Endothelial cell (in vitro differentiated cells): ENCODE measurements at regions not wholly inside any gene's neighbourhood (a gene's known extent, or its start where the extent isn't known, plus 50 kb on each side); places are given as distances from the start of the nearest gene placed in this dataset.

ENCODE experiments used
- DNase-seq: peaks from one replicate; pipeline ENCODE4 v3.0.0; 2021; ENCODE audit warnings: low spot score
- H3K27ac Mint-ChIP-seq: one replicate; pipeline ENCODE4 v1.8.0; 2021; ENCODE audit warnings: mixed read lengths, inconsistent platforms; ENCODE audit not compliant: unreplicated experiment
- H3K27me3 Mint-ChIP-seq: one replicate; pipeline ENCODE4 v1.8.0; 2021; ENCODE audit warnings: mild to moderate bottlenecking, moderate library complexity, mixed read lengths, inconsistent platforms; ENCODE audit not compliant: unreplicated experiment
- H3K36me3 Mint-ChIP-seq: one replicate; pipeline ENCODE4 v1.8.0; 2021; ENCODE audit warnings: mild to moderate bottlenecking, low read depth, mixed read lengths, inconsistent platforms; ENCODE audit not compliant: unreplicated experiment
- H3K4me1 Mint-ChIP-seq: one replicate; pipeline ENCODE4 v1.8.0; 2021; ENCODE audit warnings: mild to moderate bottlenecking, mixed read lengths, inconsistent platforms; ENCODE audit not compliant: unreplicated experiment
- H3K4me3 Mint-ChIP-seq: one replicate; pipeline ENCODE4 v1.8.0; 2021; ENCODE audit warnings: mild to moderate bottlenecking, mixed read lengths, inconsistent platforms; ENCODE audit not compliant: unreplicated experiment
- H3K9me3 Mint-ChIP-seq: one replicate; pipeline ENCODE4 v1.8.0; 2021; ENCODE audit warnings: mixed read lengths, inconsistent platforms; ENCODE audit not compliant: unreplicated experiment
- TF ChIP-seq, protein P1 (sequence below): fragments of 200-600 bp; sonication (generic); IDR thresholded peaks from one replicate; pipeline ENCODE4 v1.5.0; 2021; ENCODE audit warnings: antibody characterized with exemption; ENCODE audit not compliant: unreplicated experiment

DNA sequence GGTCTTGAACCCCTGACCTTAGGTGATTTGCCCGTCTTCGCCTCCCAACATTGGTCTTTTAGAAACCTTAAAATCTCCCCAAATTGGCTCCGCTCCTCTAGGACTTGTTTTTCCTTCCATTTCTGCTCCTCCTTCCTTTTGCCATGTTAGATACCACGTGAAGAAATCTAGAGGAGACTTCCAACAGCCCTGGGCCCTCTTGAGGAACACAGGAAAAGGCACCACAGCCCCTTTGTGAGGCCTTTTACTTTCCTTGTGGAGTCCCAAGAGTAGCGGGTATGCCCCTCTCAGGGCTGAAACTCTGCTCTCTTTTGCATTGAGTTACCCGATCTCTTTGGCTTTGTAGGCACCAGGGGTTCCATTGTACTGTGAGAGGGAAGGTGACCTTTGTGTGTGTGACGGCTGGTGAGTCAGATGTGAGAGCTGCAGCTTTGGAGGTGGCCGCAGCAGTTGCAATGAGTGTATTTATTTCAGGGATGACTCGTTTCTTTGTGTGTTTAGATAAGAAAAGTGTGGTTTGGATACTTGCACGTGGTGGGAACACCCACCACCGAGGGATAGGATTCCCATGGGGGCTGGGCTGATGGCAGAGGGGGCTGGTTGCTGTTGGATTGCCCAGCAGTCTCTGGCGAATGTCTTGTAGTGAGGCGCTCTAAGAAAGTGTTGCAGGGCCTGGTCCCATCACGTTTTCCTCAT is 218.4 kb upstream of the HS6ST1 start:
- H3K9me3 Mint-ChIP-seq = no peaks in the 10 kb centered on the region
- TF ChIP-seq, protein P1, sequence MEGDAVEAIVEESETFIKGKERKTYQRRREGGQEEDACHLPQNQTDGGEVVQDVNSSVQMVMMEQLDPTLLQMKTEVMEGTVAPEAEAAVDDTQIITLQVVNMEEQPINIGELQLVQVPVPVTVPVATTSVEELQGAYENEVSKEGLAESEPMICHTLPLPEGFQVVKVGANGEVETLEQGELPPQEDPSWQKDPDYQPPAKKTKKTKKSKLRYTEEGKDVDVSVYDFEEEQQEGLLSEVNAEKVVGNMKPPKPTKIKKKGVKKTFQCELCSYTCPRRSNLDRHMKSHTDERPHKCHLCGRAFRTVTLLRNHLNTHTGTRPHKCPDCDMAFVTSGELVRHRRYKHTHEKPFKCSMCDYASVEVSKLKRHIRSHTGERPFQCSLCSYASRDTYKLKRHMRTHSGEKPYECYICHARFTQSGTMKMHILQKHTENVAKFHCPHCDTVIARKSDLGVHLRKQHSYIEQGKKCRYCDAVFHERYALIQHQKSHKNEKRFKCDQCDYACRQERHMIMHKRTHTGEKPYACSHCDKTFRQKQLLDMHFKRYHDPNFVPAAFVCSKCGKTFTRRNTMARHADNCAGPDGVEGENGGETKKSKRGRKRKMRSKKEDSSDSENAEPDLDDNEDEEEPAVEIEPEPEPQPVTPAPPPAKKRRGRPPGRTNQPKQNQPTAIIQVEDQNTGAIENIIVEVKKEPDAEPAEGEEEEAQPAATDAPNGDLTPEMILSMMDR = no peak
- no peaks in the 10 kb centered on the region for H3K36me3 Mint-ChIP-seq
- no peaks in the 10 kb centered on the region for H3K4me1 Mint-ChIP-seq
- H3K27me3 Mint-ChIP-seq = peaks cover 4% of the 10 kb centered on the region
- DNase-seq = no peak
- H3K27ac Mint-ChIP-seq = no peak overlapping the region
- no peak overlapping the region for H3K4me3 Mint-ChIP-seq

DNA sequence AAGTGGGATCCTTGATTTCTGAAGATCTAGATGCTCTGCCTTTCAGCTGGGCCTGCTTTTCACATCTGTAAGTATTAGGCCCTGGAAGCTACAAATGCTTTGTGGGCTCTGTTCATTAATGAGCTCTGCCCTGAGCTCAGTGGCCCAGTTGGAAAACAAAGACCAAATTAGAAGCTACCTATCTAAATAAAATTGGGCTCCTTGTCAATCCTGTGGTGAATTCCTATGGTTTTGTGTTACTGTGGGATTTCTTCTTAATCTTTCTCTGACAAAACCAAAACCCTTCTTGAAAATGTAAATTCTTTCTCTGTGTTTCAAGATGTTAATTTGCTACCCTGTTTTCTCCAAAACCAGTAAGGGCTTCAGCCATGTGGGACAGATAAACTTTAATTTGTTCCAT is 219.0 kb upstream of the HS6ST1 start:
- H3K4me3 Mint-ChIP-seq = no peak overlapping the region
- peaks cover 4% of the 10 kb centered on the region for H3K27me3 Mint-ChIP-seq
- H3K4me1 Mint-ChIP-seq = no peaks in the 10 kb centered on the region
- no peak overlapping the region for H3K27ac Mint-ChIP-seq
- H3K9me3 Mint-ChIP-seq = no peaks in the 10 kb centered on the region
- H3K36me3 Mint-ChIP-seq = no peaks in the 10 kb centered on the region
- TF ChIP-seq, protein P1 = no peak
- no peak for DNase-seq

- TF ChIP-seq, protein P1 = no peak
- Mint-ChIP-seq H3K36me3 (no peaks in the 10 kb centered on the region), H3K27me3 (no peaks in the 10 kb centered on the region), H3K27ac (no peak overlapping the region), H3K4me3 (no peak overlapping the region), H3K9me3 (no peaks in the 10 kb centered on the region), H3K4me1 (no peaks in the 10 kb centered on the region)
- DNase-seq = no peak
These were observed 219.7 kb upstream of the HS6ST1 start for GRCh38 chr2:128538396-128538795.

- TF ChIP-seq, protein P1 = no peak
- no peak for DNase-seq
- H3K27me3 Mint-ChIP-seq = peaks cover 3% of the 10 kb centered on the region
- no peak overlapping the region for H3K27ac Mint-ChIP-seq
- H3K4me3 Mint-ChIP-seq = no peak overlapping the region
- no peaks in the 10 kb centered on the region for H3K36me3 Mint-ChIP-seq
- no peaks in the 10 kb centered on the region for H3K4me1 Mint-ChIP-seq
- H3K9me3 Mint-ChIP-seq = no peaks in the 10 kb centered on the region
These were observed 222.0 kb upstream of the HS6ST1 start for GRCh38 chr2:128540670-128541069.

DNA sequence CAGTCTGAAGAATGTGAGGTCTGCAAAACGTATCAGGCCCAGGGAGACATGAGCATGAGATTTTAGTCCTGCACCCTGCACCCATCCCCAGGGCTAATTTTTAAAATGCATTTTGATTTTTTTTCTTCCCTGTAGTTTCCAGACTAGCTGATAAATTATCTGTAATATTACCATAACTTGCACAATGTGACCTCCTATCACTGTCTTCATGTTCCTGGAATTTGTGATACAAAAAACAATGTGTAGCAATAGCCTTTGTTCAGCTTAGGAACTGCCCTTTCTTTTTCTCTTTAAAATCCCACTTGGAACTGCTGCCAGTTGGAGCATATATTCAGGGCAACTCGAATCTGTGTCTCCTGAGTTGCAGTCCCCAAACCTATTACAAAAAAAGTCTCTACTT is 222.8 kb upstream of the HS6ST1 start:
- no peak for DNase-seq
- Mint-ChIP-seq H3K36me3 (no peaks in the 10 kb centered on the region), H3K4me3 (no peak overlapping the region), H3K27me3 (peaks cover 3% of the 10 kb centered on the region), H3K4me1 (no peaks in the 10 kb centered on the region), H3K9me3 (no peaks in the 10 kb centered on the region), H3K27ac (no peak overlapping the region)
- TF ChIP-seq, protein P1 = no peak
